Keratinocyte (primary cell): ENCODE measurements at regions not wholly inside any gene's neighbourhood (a gene's known extent, or its start where the extent isn't known, plus 50 kb on each side); places are given as distances from the start of the nearest gene placed in this dataset.

Source experiments
- DNase-seq: peaks from one replicate; pipeline ENCODE4 v3.0.0-alpha.2; 2011; ENCODE audit warnings: low read depth, missing footprints, low spot score
- FAIRE-seq: peaks from 2 replicates; lab custom pipeline; 2011; peaks lifted over from hg19 to GRCh38; lab: Jason Lieb, UNC
- H2AFZ ChIP-seq: 2 replicates; pipeline ENCODE4 v1.6.0; 2012; ENCODE audit warnings: low read length, control low read depth, inconsistent platforms; ENCODE audit not compliant: control insufficient read depth
- H3K27ac ChIP-seq: 2 replicates; pipeline ENCODE4 v1.5.1; 2011; ENCODE audit warnings: low read length; ENCODE audit not compliant: control insufficient read depth, insufficient read depth
- H3K27me3 ChIP-seq: 3 replicates; pipeline ENCODE4 v1.6.0; 2011; ENCODE audit warnings: low read length; ENCODE audit not compliant: control insufficient read depth, insufficient read depth; ENCODE audit errors: extremely low read depth
- H3K36me3 ChIP-seq, 2 experiments: 2 replicates in 1 of 2; 3 replicates in 1 of 2; pipeline ENCODE4 v1.5.1; 2011; ENCODE audit warnings: low read length in 2 of 2, mild to moderate bottlenecking in 1 of 2; ENCODE audit not compliant: control insufficient read depth in 2 of 2, insufficient read depth in 2 of 2; ENCODE audit errors: extremely low read depth in 1 of 2
- H3K4me1 ChIP-seq: 3 replicates; pipeline ENCODE4 v1.5.1; 2011; ENCODE audit warnings: low read length; ENCODE audit not compliant: control insufficient read depth, insufficient read depth; ENCODE audit errors: extremely low read depth
- H3K4me2 ChIP-seq: 3 replicates; pipeline ENCODE4 v1.6.0; 2011; ENCODE audit warnings: low read depth, low read length; ENCODE audit not compliant: control insufficient read depth, insufficient read depth; ENCODE audit errors: extremely low read depth
- H3K4me3 ChIP-seq, 3 experiments: fragments of 200-600 bp in 1 of 3; sonication (generic) in 1 of 3; 2 replicates in 2 of 3; 3 replicates in 1 of 3; pipeline ENCODE4 v1.5.1; 2011 to 2016; ENCODE audit warnings: low read length in 3 of 3, mild to moderate bottlenecking in 3 of 3, control low read depth in 2 of 3, inconsistent platforms in 1 of 3, low read depth in 1 of 3, mixed read lengths in 1 of 3, mixed run types in 1 of 3, moderate library complexity in 1 of 3; ENCODE audit not compliant: control insufficient read depth in 2 of 3, insufficient read depth in 2 of 3; ENCODE audit errors: extremely low read depth in 1 of 3
- H3K79me2 ChIP-seq: 2 replicates; pipeline ENCODE4 v1.6.0; 2012; ENCODE audit warnings: low read length; ENCODE audit not compliant: control insufficient read depth, insufficient read depth
- H3K9ac ChIP-seq: 3 replicates; pipeline ENCODE4 v1.6.0; 2011; ENCODE audit warnings: low read length; ENCODE audit not compliant: control insufficient read depth, insufficient read depth; ENCODE audit errors: extremely low read depth
- H3K9me1 ChIP-seq: 3 replicates; pipeline ENCODE4 v1.6.0; 2011; ENCODE audit warnings: low read length; ENCODE audit not compliant: control insufficient read depth, insufficient read depth; ENCODE audit errors: extremely low read depth
- H3K9me3 ChIP-seq: 2 replicates; pipeline ENCODE4 v1.5.1; 2012; ENCODE audit warnings: low read depth, low read length; ENCODE audit not compliant: control insufficient read depth
- H4K20me1 ChIP-seq: 3 replicates; pipeline ENCODE4 v1.6.0; 2011; ENCODE audit warnings: low read length; ENCODE audit not compliant: control insufficient read depth, insufficient read depth; ENCODE audit errors: extremely low read depth
- EZH2 ChIP-seq: IDR thresholded peaks from one replicate; pipeline ENCODE4 v1.6.1; 2012; ENCODE audit warnings: inconsistent platforms, mild to moderate bottlenecking, low read length, moderate library complexity
- dilution Hi-C: fragments of 300-500 bp; cut with MboI; formaldehyde crosslinking; loops from one replicate; pipeline ENCODE4 v1.7.0; 2020; ENCODE audit warnings: low sequenced_read_pairs; ENCODE audit not compliant: extremely low pct_ligation_motif_present
- TF ChIP-seq, protein P1 (sequence below), 3 experiments: IDR thresholded peaks in 1 of 3; conservative IDR thresholded peaks in 1 of 3; optimal IDR thresholded peaks in 1 of 3; 2 replicates in 2 of 3; 3 replicates in 1 of 3; pipeline versions ENCODE3 to v1.5.1; 2011; ENCODE audit warnings: low read length in 3 of 3, mild to moderate bottlenecking in 3 of 3, moderate library complexity in 2 of 3, control low read depth in 1 of 3, inconsistent platforms in 1 of 3; ENCODE audit not compliant: insufficient read depth in 2 of 3; ENCODE audit errors: extremely low read depth in 1 of 3

DNA sequence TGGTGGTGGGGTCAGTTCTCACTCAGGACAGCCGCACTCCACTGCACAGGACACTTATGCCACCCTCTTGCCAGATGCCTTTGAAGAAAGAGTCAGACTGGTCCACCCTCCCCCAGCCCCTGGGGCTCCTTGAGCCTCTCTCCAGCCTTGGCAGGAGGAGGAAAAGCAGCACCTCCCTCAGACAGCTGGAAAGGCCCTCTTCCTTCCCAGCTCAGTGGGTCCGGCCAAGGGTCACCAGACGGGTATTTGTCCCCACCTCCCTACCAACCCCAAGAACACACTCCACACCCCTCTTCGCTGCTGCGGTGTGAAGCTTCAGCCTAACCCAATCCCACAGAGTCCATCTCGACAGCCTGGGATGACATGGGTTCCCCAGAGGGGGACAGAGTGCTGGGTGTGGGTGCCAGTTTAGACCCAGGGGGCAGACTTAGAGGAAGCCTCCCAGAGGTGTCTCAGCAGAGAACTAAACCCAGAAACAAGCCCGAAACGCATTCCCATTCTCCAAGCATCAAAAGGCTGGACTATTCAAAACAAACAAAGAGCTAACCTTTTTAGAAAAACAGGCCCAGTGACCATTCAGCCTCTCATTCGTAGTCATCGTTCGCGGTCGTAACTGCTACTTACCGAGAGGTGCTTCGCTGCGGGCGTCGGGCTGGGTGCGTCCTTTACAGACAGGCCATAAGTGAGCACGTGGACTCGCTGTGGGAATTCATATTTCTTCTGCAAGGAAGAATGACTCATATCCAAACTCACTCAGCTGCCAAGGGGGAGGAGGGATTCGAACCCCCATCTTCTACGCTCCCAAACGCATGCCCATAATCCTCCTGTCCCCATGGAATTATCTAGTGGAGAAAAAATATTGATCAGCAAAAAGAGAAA lies 57.5 kb upstream of the ANO1 start:
- peaks cover 6% of the 10 kb centered on the region for H3K9me3 ChIP-seq
- H3K36me3 ChIP-seq: no peaks in the 10 kb centered on the region
- no peaks in the 10 kb centered on the region for H3K79me2 ChIP-seq
- no peak overlapping the region for H3K27ac ChIP-seq
- no peak overlapping the region for H2AFZ ChIP-seq
- FAIRE-seq (no peak), DNase-seq (no peak)
- TF ChIP-seq, protein P1, sequence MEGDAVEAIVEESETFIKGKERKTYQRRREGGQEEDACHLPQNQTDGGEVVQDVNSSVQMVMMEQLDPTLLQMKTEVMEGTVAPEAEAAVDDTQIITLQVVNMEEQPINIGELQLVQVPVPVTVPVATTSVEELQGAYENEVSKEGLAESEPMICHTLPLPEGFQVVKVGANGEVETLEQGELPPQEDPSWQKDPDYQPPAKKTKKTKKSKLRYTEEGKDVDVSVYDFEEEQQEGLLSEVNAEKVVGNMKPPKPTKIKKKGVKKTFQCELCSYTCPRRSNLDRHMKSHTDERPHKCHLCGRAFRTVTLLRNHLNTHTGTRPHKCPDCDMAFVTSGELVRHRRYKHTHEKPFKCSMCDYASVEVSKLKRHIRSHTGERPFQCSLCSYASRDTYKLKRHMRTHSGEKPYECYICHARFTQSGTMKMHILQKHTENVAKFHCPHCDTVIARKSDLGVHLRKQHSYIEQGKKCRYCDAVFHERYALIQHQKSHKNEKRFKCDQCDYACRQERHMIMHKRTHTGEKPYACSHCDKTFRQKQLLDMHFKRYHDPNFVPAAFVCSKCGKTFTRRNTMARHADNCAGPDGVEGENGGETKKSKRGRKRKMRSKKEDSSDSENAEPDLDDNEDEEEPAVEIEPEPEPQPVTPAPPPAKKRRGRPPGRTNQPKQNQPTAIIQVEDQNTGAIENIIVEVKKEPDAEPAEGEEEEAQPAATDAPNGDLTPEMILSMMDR (optimal IDR thresholded peaks at IDR 0.05 in 1 of 3, IDR thresholded peaks at IDR 0.05 in 1 of 3, conservative IDR thresholded peaks at IDR 0.05 in 1 of 3; ENCODE audit: extremely low read depth in 1 of 3, insufficient read depth in 2 of 3, low read length in 3 of 3): no peak
- no peaks in the 10 kb centered on the region for H3K27me3 ChIP-seq
- H4K20me1 ChIP-seq: no peaks in the 10 kb centered on the region
- dilution Hi-C loops: no loop called here
- H3K4me2 ChIP-seq: no peak overlapping the region
- peaks cover 16% of the 10 kb centered on the region for H3K4me1 ChIP-seq
- H3K9me1 ChIP-seq: no peaks in the 10 kb centered on the region
- H3K9ac ChIP-seq: no peak overlapping the region
- H3K4me3 ChIP-seq: no peak overlapping the region

DNA sequence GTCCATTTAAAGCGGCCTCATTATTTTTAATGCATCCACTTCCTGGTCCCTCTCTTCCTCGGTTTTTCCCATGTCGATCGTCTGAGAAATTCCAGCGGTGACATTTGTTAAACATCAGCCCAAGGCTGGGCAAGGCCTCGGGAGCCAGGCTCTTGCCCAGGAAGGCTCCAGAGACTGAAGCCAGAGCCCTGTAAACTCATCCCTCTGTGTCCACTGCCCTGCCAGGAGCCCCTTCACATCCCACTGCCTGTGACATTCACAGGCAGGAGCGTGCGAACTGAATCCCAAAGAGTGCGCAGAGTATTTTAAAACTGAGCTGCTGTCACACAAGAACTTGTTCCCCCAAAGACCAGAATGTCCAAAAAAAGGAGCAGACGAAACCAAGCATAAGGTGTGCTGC lies 56.5 kb upstream of the ANO1 start:
- H3K79me2 ChIP-seq: no peaks in the 10 kb centered on the region
- peaks cover 8% of the 10 kb centered on the region for H3K4me1 ChIP-seq
- DNase-seq (no peak), FAIRE-seq (no peak)
- H3K4me2 ChIP-seq: no peak overlapping the region
- H3K9ac ChIP-seq: no peak overlapping the region
- dilution Hi-C loops: no loop called here
- H2AFZ ChIP-seq: no peak overlapping the region
- H3K4me3 ChIP-seq: no peak overlapping the region
- H3K36me3 ChIP-seq: no peaks in the 10 kb centered on the region
- no peaks in the 10 kb centered on the region for H3K9me1 ChIP-seq
- no peaks in the 10 kb centered on the region for H4K20me1 ChIP-seq
- H3K27ac ChIP-seq: no peak overlapping the region
- TF ChIP-seq, protein P1 (optimal IDR thresholded peaks at IDR 0.05 in 1 of 3, IDR thresholded peaks at IDR 0.05 in 1 of 3, conservative IDR thresholded peaks at IDR 0.05 in 1 of 3; ENCODE audit: extremely low read depth in 1 of 3, insufficient read depth in 2 of 3, low read length in 3 of 3): no peak
- no peak for TF ChIP-seq EZH2
- peaks cover 9% of the 10 kb centered on the region for H3K9me3 ChIP-seq
- H3K27me3 ChIP-seq: no peaks in the 10 kb centered on the region
